ENCODE measurements at regions not wholly inside any gene's neighbourhood (a gene's known extent, or its start where the extent isn't known, plus 50 kb on each side); places are given as distances from the start of the nearest gene placed in this dataset.

DNA sequence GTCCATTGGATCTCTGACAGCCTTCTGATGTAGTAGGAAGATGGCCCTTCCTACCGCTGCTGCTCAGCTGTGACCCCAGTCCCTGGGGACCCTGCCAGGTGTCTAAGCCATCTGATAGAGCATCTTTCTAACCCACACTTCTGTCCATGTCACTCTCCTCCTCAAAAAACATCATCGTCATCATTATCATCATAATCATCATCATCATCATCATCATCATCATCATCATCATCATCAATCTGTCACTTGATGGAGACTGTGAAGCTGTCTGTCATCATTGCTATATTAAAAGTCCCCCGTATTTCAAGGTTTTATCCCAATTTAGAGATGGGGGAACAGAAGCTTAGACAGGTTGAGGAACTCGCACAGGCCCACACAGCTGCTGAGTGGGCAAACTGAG is 75.1 kb upstream of the SLC6A11 start:
- DNase-seq (ENCODE audit: low spot score) = no peak

DNA sequence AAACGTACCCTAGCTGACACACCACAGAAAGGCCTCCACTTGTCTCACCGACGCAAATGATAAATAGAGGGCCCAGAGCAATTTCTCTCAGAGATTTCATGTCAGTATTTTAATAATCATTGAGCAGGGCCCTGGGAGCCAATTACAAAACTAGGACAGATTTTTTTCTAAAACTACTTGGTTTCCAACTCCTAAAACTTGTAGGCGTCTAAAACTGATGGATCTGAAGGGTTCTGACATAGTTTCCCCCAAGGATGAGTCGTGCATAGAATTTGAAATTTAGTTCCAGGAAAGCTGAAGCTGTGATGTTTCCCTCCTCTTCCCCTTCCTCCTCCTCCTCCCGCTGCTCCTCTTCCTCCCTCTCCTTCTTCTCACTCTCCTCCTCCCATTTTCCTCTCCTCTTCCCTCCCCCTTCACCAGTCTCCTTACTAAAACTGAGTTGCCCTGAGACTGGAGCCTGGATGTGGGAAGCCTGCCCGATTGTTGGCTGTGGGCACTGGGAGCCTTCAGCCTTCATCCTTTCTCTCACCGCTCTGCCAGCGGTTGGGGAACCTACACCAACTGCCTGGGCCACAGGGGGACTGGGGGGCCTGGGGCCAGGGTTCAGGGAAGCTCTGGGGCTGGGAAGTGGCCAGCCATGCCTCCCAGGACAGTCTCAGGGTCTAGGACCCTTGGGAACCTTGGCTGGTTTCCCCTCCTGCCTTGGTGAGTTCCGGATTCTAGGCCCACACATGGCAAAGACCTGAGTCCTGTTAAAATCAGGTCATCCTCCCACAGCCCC is 73.9 kb upstream of the SLC6A11 start:
- DNase-seq (ENCODE audit: low spot score) = no peak

DNA sequence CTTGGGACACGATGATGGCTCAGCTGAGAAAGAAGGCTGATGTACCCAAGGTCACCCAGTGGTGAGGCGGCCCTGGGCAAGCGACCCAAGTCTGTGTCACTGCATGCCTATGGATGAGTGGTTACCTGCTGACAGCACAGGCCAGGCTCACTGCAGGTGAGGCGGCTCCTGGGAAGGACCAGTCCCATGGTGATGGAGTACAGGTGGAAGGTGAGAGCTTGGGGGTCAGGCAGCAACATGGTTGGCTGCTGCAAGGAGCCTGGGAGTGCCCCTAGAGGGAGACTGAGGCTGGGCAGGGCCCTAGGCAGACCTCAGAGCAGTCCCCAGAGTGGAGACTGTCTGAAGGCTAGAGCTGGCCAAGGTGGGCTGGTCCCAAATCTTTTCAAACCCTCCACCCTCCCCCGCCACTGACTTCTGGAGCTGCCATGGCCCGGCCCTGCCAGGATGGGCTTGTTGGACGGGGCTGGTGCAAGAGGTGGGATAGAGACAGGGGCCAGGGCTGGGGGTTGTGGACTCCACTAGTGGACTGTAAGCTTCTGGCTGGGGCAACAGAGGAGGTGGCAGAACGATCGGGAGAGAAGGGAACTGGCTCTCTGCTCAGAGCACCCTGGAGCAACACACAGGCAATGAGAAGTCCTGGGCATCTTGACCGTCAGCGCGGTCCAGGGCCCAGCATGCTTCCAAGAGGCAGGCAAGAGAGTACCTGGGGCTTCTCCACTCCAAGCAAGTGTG is 72.5 kb upstream of the SLC6A11 start:
- no peak for DNase-seq (ENCODE audit: low spot score)

DNA sequence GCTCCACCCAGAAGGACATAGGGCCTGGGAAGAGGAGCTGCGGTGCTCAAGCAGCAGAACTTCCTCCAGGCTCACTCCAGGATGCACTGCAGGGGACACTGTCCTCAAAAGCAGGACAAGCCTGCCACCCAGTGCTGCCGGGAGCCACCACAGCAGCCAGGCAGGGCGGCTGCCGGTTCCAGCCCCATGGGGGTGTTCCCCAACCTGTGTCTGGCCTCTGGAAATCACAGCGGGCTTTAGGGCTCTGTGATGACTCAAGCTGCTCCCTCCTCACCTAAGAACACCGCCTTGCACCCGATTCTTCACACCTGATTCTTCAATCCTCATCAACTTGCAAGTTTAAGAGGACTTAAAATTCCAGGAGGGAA is 71.9 kb upstream of the SLC6A11 start:
- DNase-seq (ENCODE audit: low spot score) = no peak

DNA sequence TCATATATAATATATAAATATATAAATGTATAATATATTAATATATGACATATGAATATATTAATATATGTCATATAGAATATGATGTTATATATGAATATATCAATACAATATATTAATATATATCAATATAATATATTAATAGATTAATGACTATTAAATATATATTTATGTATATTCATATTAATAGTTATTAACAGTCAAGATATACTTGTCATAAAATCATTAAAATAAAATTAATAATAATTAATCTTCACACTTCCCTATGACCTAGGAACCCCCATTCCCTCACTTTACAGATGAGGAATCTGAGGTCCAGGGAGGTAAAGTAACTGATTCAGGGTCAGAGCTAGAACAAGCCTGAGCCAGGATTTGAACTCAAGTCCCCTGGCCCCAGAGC is 70.6 kb upstream of the SLC6A11 start:
- DNase-seq (ENCODE audit: low spot score) = no peak

DNA sequence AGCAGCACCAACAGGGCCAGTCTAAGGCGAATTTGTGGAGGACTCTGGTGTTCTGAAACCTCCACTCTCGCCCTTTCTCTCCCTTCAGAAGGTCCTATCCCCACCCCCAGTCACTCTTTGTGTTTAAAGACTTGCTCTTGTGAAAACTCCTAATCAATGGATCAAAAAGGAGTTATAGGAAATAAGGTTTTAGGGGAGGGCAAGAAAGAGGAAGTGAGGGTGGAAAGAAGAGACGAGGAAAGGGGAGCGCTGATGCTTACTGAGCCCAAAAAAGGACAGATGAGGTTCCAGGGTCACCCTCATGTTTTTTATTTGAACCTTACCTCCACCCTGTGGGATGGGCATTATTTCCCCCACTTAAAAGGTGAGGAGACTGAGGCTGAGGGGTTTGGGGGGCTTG is 70.0 kb upstream of the SLC6A11 start:
- DNase-seq (ENCODE audit: low spot score) = no peak

DNA sequence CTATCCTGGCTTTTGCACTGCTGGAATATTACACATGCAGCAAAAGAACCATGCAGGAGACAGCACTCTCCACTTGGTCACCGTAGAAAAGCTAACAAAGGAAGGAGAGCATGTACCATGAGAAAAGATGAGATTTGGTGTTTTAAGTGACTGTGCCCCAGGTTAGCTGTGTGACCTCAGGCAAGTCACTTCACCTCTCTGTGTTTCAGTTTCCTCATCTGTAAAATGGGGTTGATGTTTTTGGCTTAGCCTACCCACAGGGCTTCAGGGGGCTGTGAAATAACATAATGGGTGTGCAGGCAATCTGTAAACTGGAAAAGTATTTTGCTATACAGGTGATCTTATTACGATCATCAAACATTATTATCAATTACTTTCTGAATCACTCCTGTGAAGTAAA is 69.3 kb upstream of the SLC6A11 start:
- no peak for DNase-seq (ENCODE audit: low spot score)

DNA sequence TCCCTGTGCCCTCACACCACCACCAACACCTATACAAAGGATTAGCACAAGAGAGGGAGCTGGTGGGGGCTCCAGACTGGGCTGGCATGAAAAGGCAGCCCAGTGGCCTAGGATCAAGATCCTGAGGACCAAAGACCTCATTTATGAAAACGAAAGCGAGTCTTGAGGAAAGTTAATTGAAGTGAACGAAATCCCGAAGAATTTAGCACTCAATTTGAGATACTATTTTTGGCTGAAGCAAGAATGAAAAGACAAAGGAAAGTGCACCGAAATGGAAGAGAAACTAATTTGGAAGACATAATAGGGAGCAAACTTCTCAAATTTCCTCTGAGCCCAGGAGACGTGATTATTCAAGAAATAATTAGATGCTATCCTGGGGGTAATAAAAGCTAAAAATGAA is 68.7 kb upstream of the SLC6A11 start:
- DNase-seq (ENCODE audit: low spot score) = no peak

DNA sequence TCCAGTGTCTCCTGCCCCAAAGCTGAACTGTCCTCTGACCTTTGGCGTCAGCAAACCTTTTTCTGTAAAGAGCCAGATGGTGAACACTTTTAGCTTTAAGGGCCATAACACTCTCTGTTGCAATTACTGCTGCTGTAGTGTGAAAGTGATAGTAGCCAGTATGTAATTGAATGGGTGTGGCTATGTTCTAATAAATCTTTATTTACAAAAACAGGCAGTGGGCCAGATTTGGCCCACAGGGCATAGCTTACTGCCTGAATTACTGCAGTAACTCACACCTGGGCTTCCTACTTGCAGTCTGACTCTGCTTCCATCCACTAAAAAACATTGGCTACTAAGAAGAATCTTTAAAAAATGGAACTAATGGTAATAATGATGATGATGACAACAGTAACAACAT is 68.0 kb upstream of the SLC6A11 start:
- DNase-seq (ENCODE audit: low spot score) = no peak

DNA sequence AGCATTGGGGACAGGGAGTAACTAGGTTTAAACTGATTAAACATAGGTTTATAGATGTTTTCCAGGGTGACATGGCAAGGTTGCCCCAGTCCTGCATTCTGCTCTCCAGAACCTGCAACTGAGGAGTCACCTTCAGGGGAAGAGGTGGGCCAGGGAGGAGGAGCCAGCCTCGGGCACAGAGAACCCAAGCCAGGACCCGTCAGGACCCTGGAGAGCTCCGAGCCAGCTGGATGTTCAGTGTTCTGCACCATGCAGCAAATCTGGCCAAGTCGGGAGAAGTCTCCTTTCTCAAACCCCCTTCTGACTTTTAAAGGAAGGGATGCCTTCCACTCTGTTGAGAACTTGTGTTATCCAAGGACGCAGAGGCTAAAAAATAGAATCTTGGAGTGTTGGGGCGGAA is 62.1 kb upstream of the SLC6A11 start:
- peak; percentile 73 for DNase-seq (ENCODE audit: low spot score)

DNA sequence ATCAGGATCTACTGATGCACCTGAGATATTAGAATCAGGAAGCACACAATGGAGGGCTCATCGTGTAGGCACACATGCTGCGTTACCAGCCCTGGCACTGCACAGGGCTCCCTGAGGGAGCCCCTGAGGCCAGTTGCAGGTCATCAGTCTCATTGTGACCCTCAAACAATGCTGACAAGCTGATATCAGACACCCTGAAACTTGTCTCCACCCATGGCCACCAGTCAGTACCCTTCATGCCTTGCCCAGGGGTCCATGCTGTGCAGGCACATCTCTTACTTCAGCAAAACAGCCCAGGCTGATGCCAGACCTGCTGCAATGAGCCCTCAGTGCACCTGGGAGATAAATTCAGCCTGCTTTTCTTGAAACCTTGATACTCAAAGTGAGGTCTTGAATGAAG is 59.5 kb upstream of the SLC6A11 start:
- DNase-seq (ENCODE audit: low spot score) = no peak

DNA sequence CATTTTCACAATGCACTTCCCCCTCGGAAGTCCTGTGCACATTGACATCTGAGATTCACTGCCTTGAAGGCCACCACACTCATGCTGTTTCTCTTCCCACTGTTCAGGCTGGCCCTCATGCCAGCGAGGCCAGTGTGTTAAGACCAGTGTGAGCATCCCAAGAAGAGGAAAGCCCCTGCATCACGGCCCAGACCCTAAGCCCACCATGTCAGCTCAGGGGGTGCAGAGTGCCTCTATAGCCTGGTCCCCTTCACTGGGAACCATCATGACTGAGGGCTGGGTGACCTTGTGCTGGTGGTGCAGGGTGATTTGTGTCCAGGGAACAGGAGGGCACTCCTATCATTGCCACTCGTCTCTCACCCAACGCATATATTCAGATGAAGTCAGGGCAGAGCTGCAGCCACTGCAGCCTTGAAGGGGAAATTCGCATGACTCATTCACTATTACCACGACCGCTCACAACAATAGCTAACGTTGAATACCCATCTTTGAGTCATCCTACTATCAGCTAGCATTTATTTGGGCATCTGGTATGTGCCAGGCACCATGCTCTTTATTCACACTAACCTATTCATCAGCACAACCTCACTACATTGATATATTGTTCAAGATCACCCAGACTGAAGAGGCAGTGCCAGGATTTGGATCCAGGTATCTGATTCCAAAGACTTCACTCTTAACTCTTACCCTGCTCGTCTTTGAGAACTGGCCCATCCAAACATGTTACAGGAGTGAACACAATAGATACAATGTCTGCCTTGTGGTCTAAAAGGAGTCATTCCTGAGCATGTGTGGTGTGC is 58.8 kb upstream of the SLC6A11 start:
- DNase-seq (ENCODE audit: low spot score) = no peak

DNA sequence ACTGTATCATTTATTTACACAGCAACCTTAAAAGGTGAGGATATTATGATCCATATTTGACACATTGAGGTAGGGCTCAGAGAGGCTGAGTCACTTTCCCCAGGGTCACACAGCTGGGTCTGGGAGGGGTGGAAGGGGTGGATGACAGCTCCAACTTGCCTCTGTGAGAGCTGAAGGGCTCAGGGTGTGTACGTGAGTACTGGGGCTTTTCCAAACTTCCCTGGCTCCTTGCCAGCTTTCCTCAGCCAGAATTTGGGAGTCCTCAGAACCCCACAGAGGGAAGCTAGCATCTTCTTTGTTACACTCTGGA is 58.3 kb upstream of the SLC6A11 start:
- no peak for DNase-seq (ENCODE audit: low spot score)

DNA sequence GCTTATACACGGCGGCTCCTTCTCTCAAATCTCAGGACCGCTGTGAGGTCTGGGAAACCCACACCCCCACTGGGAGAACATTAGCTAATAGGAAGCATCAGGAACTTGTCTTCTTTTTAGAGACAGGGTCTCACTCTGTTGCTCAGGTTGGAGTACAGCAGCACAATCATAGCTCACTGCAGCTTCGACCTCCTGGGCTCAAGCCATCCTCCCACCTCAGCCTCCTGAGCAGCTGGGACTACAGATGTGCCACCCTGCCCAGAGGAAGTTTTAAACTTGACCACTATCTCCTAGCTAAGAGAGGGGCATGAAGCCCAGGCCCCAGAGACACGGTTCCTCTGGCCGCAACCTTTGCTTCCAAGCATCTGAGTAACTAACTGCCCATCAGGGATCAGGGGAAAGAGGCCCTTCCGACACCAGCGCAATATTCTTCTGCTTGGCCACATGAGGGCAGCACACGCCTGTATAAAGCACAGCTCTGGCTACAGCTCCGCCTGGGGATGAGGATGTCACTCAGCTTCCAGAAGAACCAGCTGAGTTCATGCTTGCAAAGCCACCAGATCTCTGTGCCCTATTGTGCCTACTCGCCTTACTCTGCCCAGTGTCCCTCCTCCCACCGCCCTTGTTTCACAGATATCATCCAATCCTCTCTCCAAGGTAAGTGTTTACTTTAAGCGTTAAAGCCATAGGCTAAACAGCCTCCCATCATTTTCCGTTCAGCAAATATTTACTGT is 57.6 kb upstream of the SLC6A11 start:
- peak; percentile 91 for DNase-seq (ENCODE audit: low spot score)

DNA sequence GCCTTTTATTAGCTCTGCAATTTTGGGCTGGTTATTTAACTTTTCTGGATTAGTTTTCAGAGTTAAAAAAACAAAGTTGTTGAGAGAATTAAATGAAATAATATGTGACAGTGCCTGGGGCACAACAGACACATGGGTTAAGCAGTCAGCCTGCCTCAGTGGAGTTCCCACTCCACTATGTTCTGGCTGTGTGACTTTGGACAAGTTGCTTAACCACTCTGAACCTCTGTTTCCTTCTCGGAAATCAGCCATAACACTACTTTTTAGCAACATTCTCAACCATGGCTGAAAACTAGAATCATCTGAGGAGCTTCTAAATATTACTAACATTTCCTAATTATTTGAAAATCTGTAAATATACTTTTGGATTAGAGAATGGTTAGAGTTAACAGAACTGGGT is 56.5 kb upstream of the SLC6A11 start:
- no peak for DNase-seq (ENCODE audit: low spot score)

DNA sequence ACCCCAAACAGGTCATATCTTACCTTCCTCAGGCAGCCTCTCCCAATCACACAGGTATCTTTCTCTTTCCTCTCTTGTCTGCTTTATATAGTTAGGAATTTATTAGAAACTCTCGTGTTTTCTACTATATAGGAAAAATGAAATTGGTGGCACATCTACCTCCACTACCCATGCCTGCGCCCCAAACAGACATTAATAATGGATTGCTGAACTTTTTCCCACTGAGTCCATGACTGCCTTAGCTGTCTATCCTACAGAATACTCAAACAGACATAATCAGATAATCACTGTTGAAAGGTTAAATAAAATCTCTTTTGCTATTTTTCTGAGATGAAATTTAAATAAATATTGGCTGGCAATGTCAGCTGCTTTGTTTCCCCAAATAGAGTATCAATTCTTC is 55.8 kb upstream of the SLC6A11 start:
- no peak for DNase-seq (ENCODE audit: low spot score)

DNA sequence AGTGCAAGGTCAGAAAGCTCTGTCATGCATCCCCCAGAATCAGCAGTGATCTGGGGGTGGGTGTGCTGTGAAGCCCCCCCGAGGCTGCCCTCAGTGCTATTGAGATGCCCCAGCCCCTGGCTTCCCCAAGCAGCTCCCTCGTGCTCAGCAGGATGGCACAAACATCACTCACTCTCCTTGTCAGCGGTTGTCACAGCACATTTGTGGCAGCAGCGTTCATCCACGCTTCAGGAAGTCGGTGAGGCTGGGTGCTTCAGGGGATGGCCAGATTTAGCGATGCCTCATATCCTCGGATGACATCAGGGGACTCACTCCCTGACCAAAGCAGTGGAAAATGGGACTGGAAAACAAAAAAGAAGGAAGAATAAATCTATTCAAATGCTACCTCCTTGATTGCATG is 54.4 kb upstream of the SLC6A11 start:
- DNase-seq (ENCODE audit: low spot score) = no peak

DNA sequence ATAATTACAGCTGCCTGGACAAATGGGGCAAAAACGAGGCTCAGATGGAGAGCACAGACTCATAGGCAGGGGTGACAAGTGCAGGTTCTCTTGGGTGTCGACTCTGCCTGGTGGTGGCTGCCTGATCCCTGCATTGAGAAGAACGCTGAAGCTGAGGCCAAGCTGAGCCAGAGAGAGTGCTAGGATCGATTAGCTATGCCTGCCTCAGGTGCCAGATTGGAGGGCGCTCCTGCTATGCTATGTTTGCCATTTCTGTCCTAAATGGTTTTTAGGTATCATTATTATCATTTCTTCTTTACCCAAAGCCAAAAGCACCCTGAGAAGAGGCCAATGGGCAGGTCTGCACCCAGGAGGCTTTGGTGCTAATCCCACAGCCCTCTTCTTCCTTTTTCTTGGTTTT is 53.9 kb upstream of the SLC6A11 start:
- DNase-seq (ENCODE audit: low spot score) = no peak

DNA sequence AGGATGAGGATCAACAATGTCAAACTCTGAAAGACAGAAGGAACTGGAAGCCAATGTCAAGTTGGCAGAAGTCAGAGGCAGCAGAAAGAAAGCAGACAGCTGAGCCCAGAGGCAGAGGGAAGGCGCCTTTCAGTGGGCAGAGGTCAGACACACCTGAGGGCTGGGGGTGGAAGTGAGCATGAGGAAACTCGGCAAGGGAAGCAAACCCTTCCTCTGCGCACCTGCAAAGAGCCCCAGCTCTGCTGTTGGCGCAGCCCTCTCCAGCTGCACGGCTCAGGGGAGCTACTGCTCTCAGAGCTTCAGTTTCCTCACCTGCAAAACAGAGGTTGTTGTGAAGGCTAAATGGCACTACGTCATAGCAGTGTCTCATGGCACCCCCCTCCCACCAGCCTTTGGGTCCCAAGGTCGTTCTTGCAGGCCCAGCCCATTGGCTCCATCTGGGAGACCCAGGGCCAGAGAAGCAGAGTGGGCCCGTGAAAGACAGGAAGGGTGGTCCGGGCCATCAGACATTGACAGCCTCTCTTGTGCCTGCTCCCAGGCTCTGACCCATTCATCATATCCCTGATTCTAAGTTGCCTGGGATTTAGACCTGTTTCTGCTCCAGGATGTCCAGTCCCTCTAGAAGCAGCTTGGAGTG is 53.3 kb upstream of the SLC6A11 start:
- no peak for DNase-seq (ENCODE audit: low spot score)

DNA sequence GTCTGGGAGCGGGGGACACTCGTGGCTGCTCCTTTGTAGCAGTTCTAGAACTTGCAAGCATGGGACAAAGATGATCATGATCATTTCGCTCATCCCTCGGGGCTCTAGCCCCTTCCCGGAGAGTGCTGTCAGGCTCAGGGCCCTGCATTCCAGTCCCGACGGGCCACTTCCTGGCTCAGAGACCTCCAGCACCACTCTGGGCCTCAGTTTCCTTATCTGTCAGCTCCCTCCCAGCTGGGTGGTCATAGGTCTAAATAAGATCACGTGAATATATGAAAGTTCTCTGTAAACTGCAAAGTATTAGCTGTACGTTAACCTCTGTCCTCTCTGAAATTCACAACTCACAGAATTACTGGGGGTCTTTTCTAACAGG is 52.8 kb upstream of the SLC6A11 start:
- no peak for DNase-seq (ENCODE audit: low spot score)

DNA sequence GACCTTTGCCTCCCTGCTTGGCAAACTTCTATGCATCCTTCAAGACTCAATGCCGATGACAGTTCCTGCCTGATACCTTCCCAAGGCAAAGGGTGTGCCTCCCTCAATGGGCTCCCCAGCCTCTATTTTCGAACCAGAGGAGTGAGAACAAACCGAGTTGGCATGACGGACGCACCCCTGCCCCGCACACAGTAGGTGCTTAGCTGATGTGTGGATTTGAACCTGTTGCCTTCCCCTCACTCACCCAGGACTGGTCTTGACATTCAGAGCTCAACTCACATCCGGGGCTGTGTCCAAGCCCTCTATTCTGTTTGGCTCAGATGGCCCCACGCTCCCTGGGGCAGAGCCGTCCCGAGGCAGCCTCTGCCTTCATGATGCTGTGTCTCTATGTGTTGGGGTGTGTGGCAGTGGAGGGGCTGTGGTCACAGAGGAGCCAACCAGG is 52.2 kb upstream of the SLC6A11 start:
- DNase-seq (ENCODE audit: low spot score) = no peak

Measured in AG20443 (cell line).